Fibroblast of upper back skin (primary cell): ENCODE measurements at regions not wholly inside any gene's neighbourhood (a gene's known extent, or its start where the extent isn't known, plus 50 kb on each side); places are given as distances from the start of the nearest gene placed in this dataset.

ENCODE experiments used
- DNase-seq: peaks from one replicate; pipeline ENCODE4 v3.0.0-alpha.2; 2013

DNA sequence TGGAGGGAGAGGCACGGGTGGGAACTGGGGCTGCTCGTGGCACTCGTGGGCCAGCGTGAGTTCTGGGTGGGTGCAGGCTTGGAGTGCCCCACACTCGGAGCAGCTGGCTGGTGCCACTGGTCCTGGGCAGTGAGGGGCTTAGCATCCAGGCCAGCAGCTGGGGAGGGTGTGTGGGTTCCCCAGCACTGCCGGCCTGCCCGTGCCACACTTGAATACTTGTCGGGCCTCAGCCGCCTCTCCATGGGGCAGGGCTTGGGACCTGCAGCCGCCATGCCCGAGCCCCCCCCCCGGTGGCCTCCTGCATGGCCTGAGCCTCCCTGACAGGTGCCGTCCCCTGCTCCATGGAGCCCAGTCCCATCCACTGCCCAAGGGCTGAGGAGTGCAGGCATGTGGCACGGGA lies 207.2 kb downstream of the CD109 start:
- DNase-seq, result no peak

DNA sequence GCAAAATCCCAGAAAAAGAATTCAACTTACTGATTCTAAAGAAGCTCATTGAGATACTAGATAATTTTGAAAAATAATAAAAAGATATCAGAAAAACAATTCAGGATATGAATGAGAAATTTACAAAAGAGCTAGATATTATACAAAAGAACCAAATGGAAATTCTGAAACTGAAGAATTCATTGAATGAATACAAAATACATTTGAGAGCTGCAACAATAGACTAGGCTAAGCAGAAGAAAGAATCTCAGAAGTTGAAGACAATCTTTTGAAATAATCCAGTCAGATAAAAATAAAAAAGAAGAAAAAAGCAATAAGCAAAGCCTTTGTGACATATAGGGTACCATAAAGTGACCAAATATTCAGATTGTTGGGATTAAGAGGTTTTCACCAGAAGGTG lies 206.0 kb downstream of the CD109 start:
- no peak for DNase-seq

- DNase-seq, result no peak
These were observed 205.3 kb downstream of the CD109 start for GRCh38 chr6:73901311-73901710.

- DNase-seq, result no peak
These were observed 202.6 kb downstream of the CD109 start for GRCh38 chr6:73898599-73898998.

GRCh38 chr6:73893696-73894095 lies 197.7 kb downstream of the CD109 start:
- DNase-seq, result no peak

DNA sequence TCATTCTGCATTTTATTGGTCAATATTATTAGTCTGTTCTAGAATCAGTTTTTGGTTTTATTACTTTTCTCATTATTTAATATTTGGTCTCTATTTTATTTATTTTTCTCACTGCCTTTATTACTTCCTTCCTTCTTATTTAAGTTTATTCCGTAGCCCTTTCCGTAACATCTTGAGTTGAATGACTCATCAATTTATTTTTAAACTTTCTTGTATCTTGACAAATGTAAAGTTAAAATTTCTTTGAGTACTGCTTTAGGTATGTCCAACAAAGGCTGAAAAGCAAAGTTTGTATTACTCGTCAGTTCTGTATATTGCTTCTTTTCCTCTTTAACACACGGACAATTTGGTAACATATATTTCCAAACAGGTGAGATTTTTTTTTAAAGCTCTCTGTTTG lies 192.0 kb downstream of the CD109 start:
- DNase-seq, result no peak

DNA sequence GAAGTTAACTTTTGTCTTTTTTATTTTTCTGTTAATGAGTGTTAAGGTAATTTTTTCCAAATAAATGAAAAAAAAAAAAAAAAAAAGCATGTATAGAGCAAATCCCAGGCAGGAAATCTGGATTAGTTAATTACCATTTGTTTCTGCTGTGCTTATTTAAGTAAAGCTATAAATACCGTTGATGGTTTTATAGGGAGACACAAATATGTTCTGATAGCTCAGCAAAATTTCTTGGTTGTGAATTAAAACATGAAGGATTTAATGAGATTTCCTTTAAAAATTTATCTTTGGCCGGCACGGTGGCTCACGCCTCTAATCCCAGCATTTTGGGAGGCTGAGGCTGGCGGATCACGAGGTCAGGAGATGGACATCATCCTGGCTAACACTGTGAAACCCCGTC lies 189.4 kb downstream of the CD109 start:
- DNase-seq, result no peak

DNA sequence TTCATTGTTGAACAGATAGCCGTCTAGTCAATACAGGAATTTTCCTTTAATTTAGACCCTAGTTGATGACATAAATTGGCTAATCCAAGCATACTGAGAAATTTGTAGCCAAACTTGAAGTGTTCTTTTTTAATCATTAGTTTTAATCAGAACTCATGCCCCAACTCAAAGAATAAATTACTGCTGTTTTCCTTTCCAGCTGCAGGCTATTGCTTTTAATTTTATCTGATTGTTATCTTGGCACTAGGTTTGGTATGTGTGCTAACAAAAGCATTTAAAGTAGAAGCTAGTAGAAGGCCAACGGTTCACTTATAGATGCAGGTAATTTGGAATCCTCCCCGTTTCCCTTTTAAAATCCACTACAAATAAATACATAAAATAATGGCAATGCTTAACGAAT lies 188.5 kb downstream of the CD109 start:
- no peak for DNase-seq

- peak; percentile 33 for DNase-seq
These were observed 183.7 kb downstream of the CD109 start for GRCh38 chr6:73879501-73880293.

DNA sequence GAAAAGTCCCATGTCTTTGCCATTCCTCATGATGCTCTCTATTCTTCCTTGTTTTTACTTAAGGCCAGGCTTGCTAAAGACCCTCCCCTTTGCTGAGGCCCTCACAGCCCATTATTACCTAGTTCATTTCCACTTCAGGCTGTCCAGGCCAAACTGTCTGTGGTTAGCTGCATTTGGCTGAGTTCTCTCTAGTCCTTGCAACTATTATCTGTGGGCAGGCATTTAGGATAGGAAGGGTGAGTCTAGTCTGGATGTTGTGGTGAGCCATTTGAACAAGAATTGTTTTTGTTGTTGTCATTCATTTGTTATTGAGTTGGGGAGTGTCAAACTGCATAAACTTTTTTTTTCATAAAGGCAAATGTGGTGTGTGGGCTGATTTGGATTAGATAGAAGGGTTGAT lies 182.4 kb downstream of the CD109 start:
- DNase-seq, result no peak
